NOMO-1 treated with DMSO at 0.1 percent for 48 hours (cell line): ENCODE measurements at regions not wholly inside any gene's neighbourhood (a gene's known extent, or its start where the extent isn't known, plus 50 kb on each side); places are given as distances from the start of the nearest gene placed in this dataset.

Experiments used
- DNase-seq: peaks from one replicate; lab custom pipeline; 2025; ENCODE audit not compliant: unreplicated experiment; lab: John Stamatoyannopoulos, UW

- DNase-seq = no peak
Measured at GRCh38 chr2:59312967-59313940, 1072.1 kb upstream of the FANCL start.

- DNase-seq = peak; percentile 52
Measured at GRCh38 chr2:59312029-59312428, 1070.9 kb upstream of the FANCL start.

GRCh38 chr2:59308108-59308507 lies 1067.0 kb upstream of the FANCL start:
- no peak for DNase-seq

- DNase-seq = no peak
Measured at GRCh38 chr2:59307196-59307595, 1066.1 kb upstream of the FANCL start.

GRCh38 chr2:59303272-59303671 lies 1062.1 kb upstream of the FANCL start:
- no peak for DNase-seq

- DNase-seq = no peak
Measured at GRCh38 chr2:59302683-59303082, 1061.6 kb upstream of the FANCL start.

GRCh38 chr2:59301466-59302402 lies 1060.6 kb upstream of the FANCL start:
- peak; percentile 49 for DNase-seq

- DNase-seq = no peak
Measured at GRCh38 chr2:59297816-59298215, 1056.7 kb upstream of the FANCL start.

GRCh38 chr2:59296279-59296678 lies 1055.2 kb upstream of the FANCL start:
- DNase-seq = no peak

GRCh38 chr2:59295524-59296162 lies 1054.5 kb upstream of the FANCL start:
- DNase-seq = no peak

- no peak for DNase-seq
Measured at GRCh38 chr2:59288771-59289170, 1047.6 kb upstream of the FANCL start.

GRCh38 chr2:59282374-59283057 lies 1041.4 kb upstream of the FANCL start:
- DNase-seq = no peak

GRCh38 chr2:59277671-59278070 lies 1036.5 kb upstream of the FANCL start:
- DNase-seq = no peak

- DNase-seq = no peak
Measured at GRCh38 chr2:59276917-59277316, 1035.8 kb upstream of the FANCL start.

GRCh38 chr2:59276033-59276432 lies 1034.9 kb upstream of the FANCL start:
- no peak for DNase-seq

GRCh38 chr2:59266453-59266852 lies 1025.3 kb upstream of the FANCL start:
- no peak for DNase-seq

GRCh38 chr2:59259913-59260312 lies 1018.8 kb upstream of the FANCL start:
- DNase-seq = no peak

GRCh38 chr2:59256290-59256689 lies 1015.2 kb upstream of the FANCL start:
- no peak for DNase-seq

GRCh38 chr2:59254279-59254678 lies 1013.2 kb upstream of the FANCL start:
- DNase-seq = no peak

GRCh38 chr2:59250307-59250677 lies 1009.2 kb upstream of the FANCL start:
- DNase-seq = no peak
